Bronchial epithelial cell (primary cell): ENCODE measurements at regions not wholly inside any gene's neighbourhood (a gene's known extent, or its start where the extent isn't known, plus 50 kb on each side); places are given as distances from the start of the nearest gene placed in this dataset.

ENCODE experiments used
- DNase-seq: peaks from one replicate; pipeline ENCODE4 v3.0.0-alpha.2; 2010; ENCODE audit warnings: low read depth
- FAIRE-seq: peaks from 2 replicates; lab custom pipeline; 2011; peaks lifted over from hg19 to GRCh38; lab: Jason Lieb, UNC
- H3K27me3 ChIP-seq: 2 replicates; pipeline ENCODE4 v1.5.1; 2011; ENCODE audit warnings: low read length; ENCODE audit not compliant: control insufficient read depth, insufficient read depth
- H3K36me3 ChIP-seq: 2 replicates; pipeline ENCODE4 v1.5.1; 2011; ENCODE audit warnings: low read length; ENCODE audit not compliant: control insufficient read depth, insufficient read depth
- H3K4me3 ChIP-seq: 2 replicates; pipeline ENCODE4 v1.5.1; 2011; ENCODE audit warnings: mild to moderate bottlenecking, low read depth, low read length, control low read depth
- TF ChIP-seq, protein P1 (sequence below): IDR thresholded peaks from 2 replicates; pipeline ENCODE4 v1.5.1; 2011; ENCODE audit warnings: mild to moderate bottlenecking, moderate library complexity, low read length, control low read depth, inconsistent platforms; ENCODE audit not compliant: insufficient read depth, severe bottlenecking

DNA sequence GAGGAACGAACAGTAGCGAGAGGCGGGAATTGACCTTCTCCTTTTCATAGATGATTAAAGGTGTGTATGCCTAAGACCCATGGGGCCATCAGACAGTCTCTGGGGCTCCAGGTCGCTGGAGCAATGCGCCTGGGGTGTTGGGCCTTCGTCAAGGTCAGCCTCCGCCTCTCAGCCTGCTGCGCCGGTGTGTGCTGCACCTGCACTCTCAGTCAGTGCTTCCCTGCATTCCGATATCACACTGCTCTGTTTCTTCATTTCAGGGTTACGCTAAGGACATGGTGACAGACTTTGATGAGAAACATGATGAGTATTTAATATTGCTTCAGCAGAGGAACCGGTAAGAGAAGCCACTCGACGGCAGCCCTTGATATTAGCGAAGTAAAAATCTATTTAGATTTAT, 68.2 kb downstream of the KATNIP start:
- Histone ChIP-seq H3K36me3 (peaks cover 6% of the 10 kb centered on the region), H3K4me3 (no peak overlapping the region), H3K27me3 (no peaks in the 10 kb centered on the region)
- FAIRE-seq (no peak), DNase-seq (no peak)
- TF ChIP-seq, protein P1, sequence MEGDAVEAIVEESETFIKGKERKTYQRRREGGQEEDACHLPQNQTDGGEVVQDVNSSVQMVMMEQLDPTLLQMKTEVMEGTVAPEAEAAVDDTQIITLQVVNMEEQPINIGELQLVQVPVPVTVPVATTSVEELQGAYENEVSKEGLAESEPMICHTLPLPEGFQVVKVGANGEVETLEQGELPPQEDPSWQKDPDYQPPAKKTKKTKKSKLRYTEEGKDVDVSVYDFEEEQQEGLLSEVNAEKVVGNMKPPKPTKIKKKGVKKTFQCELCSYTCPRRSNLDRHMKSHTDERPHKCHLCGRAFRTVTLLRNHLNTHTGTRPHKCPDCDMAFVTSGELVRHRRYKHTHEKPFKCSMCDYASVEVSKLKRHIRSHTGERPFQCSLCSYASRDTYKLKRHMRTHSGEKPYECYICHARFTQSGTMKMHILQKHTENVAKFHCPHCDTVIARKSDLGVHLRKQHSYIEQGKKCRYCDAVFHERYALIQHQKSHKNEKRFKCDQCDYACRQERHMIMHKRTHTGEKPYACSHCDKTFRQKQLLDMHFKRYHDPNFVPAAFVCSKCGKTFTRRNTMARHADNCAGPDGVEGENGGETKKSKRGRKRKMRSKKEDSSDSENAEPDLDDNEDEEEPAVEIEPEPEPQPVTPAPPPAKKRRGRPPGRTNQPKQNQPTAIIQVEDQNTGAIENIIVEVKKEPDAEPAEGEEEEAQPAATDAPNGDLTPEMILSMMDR, result no peak

DNA sequence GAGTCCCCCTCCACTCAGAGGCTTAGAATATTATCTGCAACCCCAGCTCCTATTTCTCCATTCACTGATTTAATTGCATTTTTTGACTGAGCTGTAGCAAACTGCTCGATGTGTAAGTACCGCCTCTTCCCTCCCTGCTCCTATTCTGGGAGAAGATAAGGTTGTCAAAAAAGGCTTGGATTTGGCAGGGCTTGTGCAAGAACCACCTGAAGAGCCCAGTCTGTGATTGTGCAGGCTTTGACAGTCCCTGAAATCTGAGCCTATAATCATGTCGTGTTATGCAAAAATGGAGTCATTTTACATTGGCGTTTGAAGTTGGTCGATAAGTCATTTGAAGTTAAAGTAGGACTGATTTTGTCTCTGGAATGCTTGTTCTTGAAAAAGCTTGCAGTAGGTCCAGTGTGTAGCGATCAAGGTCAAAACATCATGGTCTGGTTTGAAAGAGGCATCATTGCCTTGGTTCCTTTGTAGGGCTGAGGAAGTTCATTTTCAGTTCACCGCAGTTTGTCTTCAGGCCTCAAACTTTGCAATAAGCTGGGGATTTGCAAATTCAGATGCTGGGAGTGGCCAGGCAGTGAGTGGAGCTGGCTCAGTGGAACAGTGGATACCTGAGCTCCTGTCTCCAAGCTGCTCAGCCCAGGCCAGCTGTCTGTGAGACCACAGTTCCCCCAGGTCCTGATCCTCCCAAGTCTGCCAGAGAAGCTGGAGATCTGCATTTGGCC, 68.8 kb downstream of the KATNIP start:
- H3K4me3 ChIP-seq, result no peak overlapping the region
- TF ChIP-seq, protein P1, result no peak
- DNase-seq (no peak), FAIRE-seq (no peak)
- H3K27me3 ChIP-seq, result no peaks in the 10 kb centered on the region
- H3K36me3 ChIP-seq, result peaks cover 6% of the 10 kb centered on the region

DNA sequence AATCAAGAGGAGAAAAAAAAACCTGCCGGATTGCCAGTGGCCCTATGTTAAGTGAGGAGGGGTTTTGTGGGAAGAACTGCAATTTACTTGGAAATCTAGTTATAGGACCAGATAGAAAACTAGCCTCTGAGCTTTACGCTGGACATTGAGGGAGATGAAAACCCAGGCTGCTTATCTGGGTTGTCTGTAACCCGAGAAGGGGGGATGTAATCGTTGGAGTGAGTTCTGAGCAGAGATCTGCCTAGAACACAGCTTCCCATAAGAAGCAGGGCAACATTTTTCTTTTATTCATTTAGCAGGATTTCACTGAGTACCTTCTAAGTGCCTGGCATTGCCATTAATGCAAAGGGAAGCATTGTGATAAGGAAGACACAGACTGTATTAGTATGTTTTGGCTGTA, 70.6 kb downstream of the KATNIP start:
- H3K27me3 ChIP-seq, result no peaks in the 10 kb centered on the region
- H3K36me3 ChIP-seq, result peaks cover 6% of the 10 kb centered on the region
- DNase-seq, result no peak
- no peak for FAIRE-seq
- TF ChIP-seq, protein P1, result no peak
- H3K4me3 ChIP-seq, result no peak overlapping the region

DNA sequence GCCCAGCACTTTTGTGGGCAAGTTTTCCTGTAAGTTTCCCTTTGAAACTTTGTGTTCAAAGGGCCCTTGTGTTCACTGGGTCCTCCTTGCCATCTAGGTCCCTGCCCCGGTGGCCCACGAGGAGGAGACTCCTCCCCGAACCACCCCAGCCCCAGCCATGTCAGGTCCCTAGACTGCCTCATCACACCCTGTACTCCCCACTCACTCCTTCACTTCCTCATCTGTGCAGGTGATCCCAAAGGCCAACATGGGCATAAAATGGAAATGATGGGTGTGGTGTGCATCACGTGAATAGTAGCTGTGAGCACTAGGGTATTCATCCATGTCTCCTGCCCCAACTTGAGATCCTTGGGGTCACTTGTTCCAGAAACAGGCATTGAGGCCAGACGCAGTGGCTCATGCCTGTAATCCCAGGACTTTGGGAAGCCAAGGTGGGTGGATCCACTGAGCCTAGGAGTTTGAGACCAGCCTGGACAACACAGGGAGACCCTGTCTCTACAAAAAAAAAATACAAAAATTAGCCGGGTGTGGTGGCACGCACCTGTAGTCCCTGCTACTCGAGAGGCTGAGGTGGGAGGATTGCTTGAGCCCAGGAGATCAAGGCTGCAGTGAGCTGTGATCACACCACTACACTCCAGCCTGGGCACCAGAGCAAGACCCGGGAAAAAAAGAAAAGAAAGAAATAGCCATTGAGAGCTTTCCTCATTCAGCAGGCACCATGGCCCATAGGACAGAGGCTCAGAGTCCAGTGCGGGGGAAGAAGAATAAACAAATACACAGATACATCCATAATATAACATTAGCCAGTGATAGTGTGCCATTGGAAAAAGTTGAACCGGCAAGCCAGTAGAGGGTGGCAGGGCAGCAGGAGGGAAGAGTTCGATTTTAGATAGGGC, 74.5 kb downstream of the KATNIP start:
- DNase-seq (no peak), FAIRE-seq (no peak)
- peaks cover 1% of the 10 kb centered on the region for H3K36me3 ChIP-seq
- TF ChIP-seq, protein P1, result no peak
- H3K4me3 ChIP-seq, result no peak overlapping the region
- H3K27me3 ChIP-seq, result no peaks in the 10 kb centered on the region

DNA sequence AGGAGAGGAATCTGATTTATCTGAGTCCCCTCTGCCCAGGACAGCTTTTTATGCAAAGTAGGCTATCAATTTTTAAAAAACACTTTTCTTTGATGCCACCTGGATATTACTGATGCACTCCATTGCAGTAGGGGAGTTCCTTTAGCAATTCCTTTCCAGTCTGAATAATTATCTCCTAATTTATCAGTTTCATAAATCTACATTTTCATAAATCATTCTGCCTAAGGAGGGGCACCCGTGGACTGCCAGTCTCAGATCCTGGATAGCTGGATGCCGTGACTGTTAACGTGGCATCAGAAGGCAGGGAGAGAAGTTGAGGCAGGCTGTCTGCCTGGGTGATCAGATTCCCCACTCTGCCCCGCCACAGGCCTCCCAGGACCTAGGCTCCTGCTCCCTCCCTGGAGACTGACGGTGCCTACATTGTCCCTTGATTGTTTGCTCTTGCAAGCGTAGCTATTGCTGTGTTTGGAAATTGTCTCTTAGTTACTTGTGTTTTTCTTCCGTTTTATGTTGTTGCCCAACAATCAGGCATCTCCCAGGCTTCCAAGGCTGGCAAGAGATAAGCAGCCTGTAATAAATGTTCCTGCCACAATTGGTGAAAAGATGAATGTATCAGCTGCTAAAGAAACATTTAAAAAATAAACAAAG, 75.2 kb downstream of the KATNIP start:
- no peak for DNase-seq
- TF ChIP-seq, protein P1, result no peak
- Histone ChIP-seq H3K36me3 (peaks cover 1% of the 10 kb centered on the region), H3K27me3 (no peaks in the 10 kb centered on the region), H3K4me3 (no peak overlapping the region)
- no peak for FAIRE-seq
